Gastroesophageal sphincter (tissue), 4 donors: ENCODE measurements at regions not wholly inside any gene's neighbourhood (a gene's known extent, or its start where the extent isn't known, plus 50 kb on each side); places are given as distances from the start of the nearest gene placed in this dataset.

Experiments
- ATAC-seq: fragments of 150-250 bp; one replicate; pipeline ENCODE4 v1.9.1; 2016; ENCODE audit warnings: mild to moderate bottlenecking, moderate library complexity
- H3K27ac ChIP-seq, 4 donors: fragments of 200-600 bp; sonication (generic) in 3 of 4; 1 replicate in 3 of 4; 2 replicates in 1 of 4; pipeline ENCODE4 v1.5.1; 2016 to 2019
- H3K27me3 ChIP-seq: fragments of 200-600 bp; sonication (generic); one replicate; pipeline ENCODE4 v1.5.1; 2019
- H3K36me3 ChIP-seq, 2 donors: fragments of 200-600 bp; sonication (generic); one replicate each; pipeline ENCODE4 v1.5.1; 2019; ENCODE audit warnings: control low read depth in 1 of 2
- H3K4me1 ChIP-seq, 3 donors: fragments of 200-600 bp; sonication (generic); 1 replicate in 2 of 3; 2 replicates in 1 of 3; pipeline ENCODE4 v1.5.1; 2016 to 2019; ENCODE audit warnings: control low read depth in 2 of 3
- H3K4me3 ChIP-seq, 2 donors: fragments of 200-600 bp; sonication (generic); one replicate each; pipeline ENCODE4 v1.5.1; 2019; ENCODE audit warnings: mild to moderate bottlenecking in 1 of 2, moderate library complexity in 1 of 2
- H3K9me3 ChIP-seq, 3 donors: fragments of 200-600 bp; sonication (generic); one replicate each; pipeline ENCODE4 v1.5.1; 2017 to 2019; ENCODE audit warnings: control low read depth in 2 of 3
- EP300 ChIP-seq: sonication (generic); formaldehyde crosslinking; IDR thresholded peaks from one replicate; pipeline ENCODE4 v1.6.1; 2017; ENCODE audit warnings: antibody characterized with exemption, mild to moderate bottlenecking
- POLR2A ChIP-seq, 2 donors: fragments of 450-650 bp; IDR thresholded peaks; one replicate each; pipeline ENCODE4 v1.6.1; 2017; ENCODE audit warnings: antibody characterized with exemption in 2 of 2, mild to moderate bottlenecking in 2 of 2, moderate library complexity in 1 of 2
- POLR2AphosphoS5 ChIP-seq: sonication (generic); formaldehyde crosslinking; IDR thresholded peaks from one replicate; pipeline ENCODE4 v1.6.1; 2017; ENCODE audit warnings: antibody characterized with exemption
- WGBS, 2 donors: methylation state at CpG; one replicate each; pipeline ENCODE4 v1.1.5; 2018; ENCODE audit warnings: low coverage in 1 of 2; 5-methylcytosine and 5-hydroxymethylcytosine counted together
- TF ChIP-seq, protein P1 (sequence below), 4 experiments: fragments of 200-600 bp in 2 of 4; fragments of 450-650 bp in 2 of 4; sonication (generic) in 1 of 4; IDR thresholded peaks; one replicate each; pipeline ENCODE4 v1.5.1; 2017 to 2019; ENCODE audit warnings: antibody characterized with exemption in 4 of 4, mild to moderate bottlenecking in 2 of 4, moderate library complexity in 2 of 4

DNA sequence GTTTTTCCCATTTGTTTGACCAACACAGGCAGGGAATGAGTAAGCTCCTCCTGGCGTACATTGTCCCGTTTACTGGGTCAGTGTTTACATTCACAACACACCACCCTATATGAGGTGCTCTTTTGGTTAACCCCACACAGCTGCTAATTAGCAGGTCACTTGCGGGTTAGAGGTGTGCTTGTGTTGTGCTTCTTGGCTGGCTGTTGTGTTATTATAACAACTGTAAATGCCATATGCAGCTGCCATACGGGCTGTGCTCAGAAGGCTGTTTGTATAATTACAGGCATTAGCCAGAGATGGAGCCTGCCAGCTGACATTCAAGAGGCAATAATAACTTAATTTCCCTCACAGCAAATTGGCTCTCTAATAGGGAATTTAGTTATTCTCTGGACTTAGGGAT lies 205.1 kb upstream of the ELAC2 start:
- no peaks in the 10 kb centered on the region for H3K9me3 ChIP-seq
- no peak for TF ChIP-seq EP300
- TF ChIP-seq POLR2A (IDR thresholded peaks at IDR 0.05) = no peak
- TF ChIP-seq, protein P1, sequence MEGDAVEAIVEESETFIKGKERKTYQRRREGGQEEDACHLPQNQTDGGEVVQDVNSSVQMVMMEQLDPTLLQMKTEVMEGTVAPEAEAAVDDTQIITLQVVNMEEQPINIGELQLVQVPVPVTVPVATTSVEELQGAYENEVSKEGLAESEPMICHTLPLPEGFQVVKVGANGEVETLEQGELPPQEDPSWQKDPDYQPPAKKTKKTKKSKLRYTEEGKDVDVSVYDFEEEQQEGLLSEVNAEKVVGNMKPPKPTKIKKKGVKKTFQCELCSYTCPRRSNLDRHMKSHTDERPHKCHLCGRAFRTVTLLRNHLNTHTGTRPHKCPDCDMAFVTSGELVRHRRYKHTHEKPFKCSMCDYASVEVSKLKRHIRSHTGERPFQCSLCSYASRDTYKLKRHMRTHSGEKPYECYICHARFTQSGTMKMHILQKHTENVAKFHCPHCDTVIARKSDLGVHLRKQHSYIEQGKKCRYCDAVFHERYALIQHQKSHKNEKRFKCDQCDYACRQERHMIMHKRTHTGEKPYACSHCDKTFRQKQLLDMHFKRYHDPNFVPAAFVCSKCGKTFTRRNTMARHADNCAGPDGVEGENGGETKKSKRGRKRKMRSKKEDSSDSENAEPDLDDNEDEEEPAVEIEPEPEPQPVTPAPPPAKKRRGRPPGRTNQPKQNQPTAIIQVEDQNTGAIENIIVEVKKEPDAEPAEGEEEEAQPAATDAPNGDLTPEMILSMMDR (IDR thresholded peaks at IDR 0.05) = no peak
- TF ChIP-seq POLR2AphosphoS5 = no peak
- WGBS, 2 donors = 14 to 43% methylated on average over 4 of the region's 4 CpGs
- no peaks in the 10 kb centered on the region for H3K36me3 ChIP-seq
- H3K27me3 ChIP-seq = peaks cover 6% of the 10 kb centered on the region
- H3K4me1 ChIP-seq = no peaks in the 10 kb centered on the region
- H3K27ac ChIP-seq = no peak overlapping the region
- no peak for ATAC-seq
- no peak overlapping the region for H3K4me3 ChIP-seq

- H3K4me1 ChIP-seq = no peaks in the 10 kb centered on the region
- no peak for TF ChIP-seq POLR2A (IDR thresholded peaks at IDR 0.05)
- TF ChIP-seq, protein P1 (IDR thresholded peaks at IDR 0.05) = no peak
- no peak for TF ChIP-seq POLR2AphosphoS5
- TF ChIP-seq EP300 = no peak
- H3K4me3 ChIP-seq = no peak overlapping the region
- no peaks in the 10 kb centered on the region for H3K27me3 ChIP-seq
- H3K36me3 ChIP-seq = no peaks in the 10 kb centered on the region
- H3K9me3 ChIP-seq = no peaks in the 10 kb centered on the region
- ATAC-seq = no peak
- no peak overlapping the region for H3K27ac ChIP-seq
Measured at GRCh38 chr17:13212860-13213259, 195.0 kb upstream of the ELAC2 start.

GRCh38 chr17:13209081-13209480 lies 191.3 kb upstream of the ELAC2 start:
- Histone ChIP-seq H3K4me3 (no peak overlapping the region), H3K4me1 (no peaks in the 10 kb centered on the region), H3K9me3 (no peaks in the 10 kb centered on the region), H3K27ac (no peak overlapping the region), H3K36me3 (no peaks in the 10 kb centered on the region), H3K27me3 (no peaks in the 10 kb centered on the region)
- TF ChIP-seq EP300 (no peak), POLR2AphosphoS5 (no peak), POLR2A (IDR thresholded peaks at IDR 0.05) (no peak)
- TF ChIP-seq, protein P1 (IDR thresholded peaks at IDR 0.05) = no peak
- WGBS, 2 donors = 78 to 81% methylated on average over 2 to 3 of the region's 3 CpGs
- ATAC-seq = no peak

DNA sequence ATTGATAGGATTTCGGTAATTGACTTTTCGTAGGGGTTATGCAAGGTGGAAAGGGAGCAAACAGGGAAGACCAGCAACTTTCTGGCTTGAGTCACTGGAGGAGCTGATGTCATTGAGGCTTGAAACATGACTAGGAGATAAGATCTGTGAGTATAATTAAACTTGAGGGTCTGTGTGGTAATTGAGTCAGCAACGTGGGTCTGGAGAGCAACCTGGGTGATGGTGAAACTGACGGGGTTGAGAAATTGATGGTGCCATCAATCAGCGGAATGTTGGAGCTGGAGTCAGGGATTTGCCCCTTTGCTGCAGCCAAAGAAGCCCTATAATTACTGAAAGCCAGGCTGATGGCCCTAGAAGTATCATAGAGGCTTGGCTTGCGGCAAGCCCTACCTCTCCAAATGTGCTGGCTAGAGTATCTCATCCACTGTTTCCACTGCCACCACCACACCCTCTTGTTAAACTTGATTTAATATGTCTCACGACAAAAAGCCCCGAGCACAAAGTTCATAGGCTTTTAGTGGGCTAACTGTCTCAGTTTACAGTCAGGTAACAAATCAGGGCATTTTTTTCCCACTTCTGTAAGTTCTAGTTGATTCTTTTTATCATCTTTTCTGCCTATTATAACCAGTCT lies 186.9 kb upstream of the ELAC2 start:
- WGBS, 2 donors = 62 to 72% methylated on average over 8 of the region's 8 CpGs

GRCh38 chr17:13202835-13203234 lies 185.0 kb upstream of the ELAC2 start:
- H3K36me3 ChIP-seq = no peaks in the 10 kb centered on the region
- TF ChIP-seq POLR2A (IDR thresholded peaks at IDR 0.05) = no peak
- TF ChIP-seq, protein P1 (IDR thresholded peaks at IDR 0.05) = no peak
- no peak for TF ChIP-seq EP300
- TF ChIP-seq POLR2AphosphoS5 = no peak
- ATAC-seq = no peak
- 81 to 85% methylated on average over 2 of the region's 2 CpGs for WGBS, 2 donors
- H3K27me3 ChIP-seq = no peaks in the 10 kb centered on the region
- no peaks in the 10 kb centered on the region for H3K4me1 ChIP-seq
- no peaks in the 10 kb centered on the region for H3K9me3 ChIP-seq
- H3K27ac ChIP-seq = no peak overlapping the region
- H3K4me3 ChIP-seq = no peak overlapping the region

More for the DNA sequence above, 186.9 kb upstream of the ELAC2 start:
- no peak for ATAC-seq
- Histone ChIP-seq H3K4me1 (no peaks in the 10 kb centered on the region), H3K4me3 (no peak overlapping the region), H3K27ac (no peak overlapping the region), H3K9me3 (no peaks in the 10 kb centered on the region), H3K27me3 (no peaks in the 10 kb centered on the region), H3K36me3 (no peaks in the 10 kb centered on the region)
- TF ChIP-seq, protein P1 (IDR thresholded peaks at IDR 0.05) = no peak
- no peak for TF ChIP-seq EP300
- no peak for TF ChIP-seq POLR2A (IDR thresholded peaks at IDR 0.05)
- TF ChIP-seq POLR2AphosphoS5 = no peak
